ENCODE measurements at regions not wholly inside any gene's neighbourhood (a gene's known extent, or its start where the extent isn't known, plus 50 kb on each side); places are given as distances from the start of the nearest gene placed in this dataset.

DNA sequence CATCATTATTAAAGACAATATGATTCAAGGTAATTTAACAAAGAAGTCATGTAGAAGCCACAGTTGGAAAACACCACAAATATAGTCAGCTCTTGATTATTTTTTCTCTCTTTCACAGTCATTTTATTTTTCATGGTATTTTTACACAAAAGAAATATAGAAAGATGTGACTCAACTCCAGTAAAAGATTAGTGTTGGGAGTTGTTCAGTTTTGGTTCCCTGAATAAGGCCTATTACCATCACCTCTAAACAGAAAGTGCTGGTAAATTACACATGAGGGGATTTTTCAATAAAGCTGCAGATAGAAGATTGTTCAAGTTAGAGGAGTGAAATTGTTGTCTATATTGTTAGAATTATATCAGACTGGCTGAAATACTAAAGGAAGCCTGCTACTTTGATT is 107.0 kb downstream of the DDIT4L start:
- no peak for DNase-seq

GRCh38 chr4:100082852-100083251 is 107.4 kb downstream of the DDIT4L start:
- peak in 2 of 4 experiments; percentile 28 to 36 for DNase-seq

DNA sequence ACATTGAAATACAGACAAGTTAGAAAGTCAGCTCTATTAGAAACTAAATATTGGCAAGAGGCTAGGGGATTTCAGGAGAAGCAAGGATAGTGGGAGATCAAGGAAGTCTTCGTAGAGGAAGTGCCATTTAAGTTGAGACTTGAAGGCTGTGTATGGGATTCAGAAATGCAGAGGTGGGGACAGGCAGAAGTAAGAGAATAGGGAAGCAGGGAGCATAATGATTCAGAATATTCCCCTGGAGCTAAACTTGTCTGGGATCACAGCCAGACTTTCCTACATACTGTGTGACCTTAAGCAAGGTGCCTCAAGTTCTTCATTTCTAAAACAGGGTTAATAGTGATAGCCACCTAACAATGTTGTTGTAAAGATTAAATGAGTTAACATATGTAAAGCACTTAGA is 108.8 kb downstream of the DDIT4L start:
- DNase-seq, result peak in 3 of 4 experiments; percentile 43 to 65 (median 47)

GRCh38 chr4:100079264-100079663 is 111.0 kb downstream of the DDIT4L start:
- no peak for DNase-seq

DNA sequence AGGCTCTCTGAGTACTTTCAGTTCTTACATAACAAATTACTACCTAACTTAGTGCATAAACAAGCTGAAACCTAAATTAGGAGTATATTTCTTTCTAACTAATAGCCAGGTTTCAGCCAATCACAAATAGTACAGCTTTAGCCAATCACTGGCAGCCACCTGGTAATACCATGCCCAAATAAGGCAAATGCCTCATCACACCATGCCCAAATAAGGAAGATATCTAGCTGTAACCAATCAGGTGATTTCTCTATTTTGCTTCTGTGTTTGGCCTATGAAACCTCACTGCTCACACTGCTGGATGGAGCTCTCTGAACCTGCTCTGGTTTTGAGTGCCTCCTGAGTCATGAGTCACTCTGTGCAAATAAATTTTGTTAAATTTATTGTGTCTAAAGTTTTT is 113.5 kb downstream of the DDIT4L start:
- no peak for DNase-seq

- DNase-seq, result no peak
These were observed 114.6 kb downstream of the DDIT4L start for GRCh38 chr4:100075486-100076270.

GRCh38 chr4:100075056-100075455 is 115.2 kb downstream of the DDIT4L start:
- DNase-seq, result no peak

DNA sequence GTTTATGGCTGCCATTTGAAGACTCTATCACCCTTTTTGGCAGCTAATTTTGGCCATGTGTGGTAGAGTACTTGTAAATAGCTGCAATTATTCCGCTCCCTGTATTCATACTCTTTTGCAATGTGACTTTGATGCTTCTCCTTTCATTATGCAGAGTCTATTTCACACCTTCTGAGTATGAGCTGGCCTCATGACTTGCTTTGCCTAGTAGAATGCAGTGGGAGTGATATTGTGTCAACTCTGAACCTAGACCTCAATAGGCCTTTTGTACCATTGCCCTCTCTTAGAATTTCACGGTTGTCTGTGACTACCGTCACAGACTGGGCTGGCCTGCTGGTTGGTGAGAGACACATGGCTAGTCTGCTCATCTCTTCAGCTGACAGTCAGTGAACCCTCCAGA is 118.8 kb downstream of the DDIT4L start:
- no peak for DNase-seq

DNA sequence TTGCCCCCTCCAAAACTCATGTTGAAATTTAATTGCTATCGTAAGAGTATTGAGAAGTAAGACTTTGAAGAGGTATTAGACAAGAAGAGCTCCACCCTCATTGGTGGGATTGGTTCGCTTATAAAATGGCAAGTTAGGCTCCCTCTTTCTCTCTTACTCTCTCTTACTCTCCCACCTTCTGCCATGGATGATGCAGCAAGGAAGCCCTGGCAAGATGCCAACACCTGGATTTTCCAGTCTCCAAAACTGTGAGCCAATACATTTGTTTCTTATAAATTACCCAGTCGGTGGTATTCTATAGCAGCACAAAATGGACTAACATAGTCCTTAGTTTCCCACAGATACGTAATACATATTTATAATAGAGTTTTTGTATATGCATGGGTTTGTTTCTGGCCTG is 119.4 kb downstream of the DDIT4L start:
- DNase-seq, result no peak

- no peak for DNase-seq
These were observed 119.1 kb upstream of the H2AZ1 start for GRCh38 chr4:100069207-100069606.

DNA sequence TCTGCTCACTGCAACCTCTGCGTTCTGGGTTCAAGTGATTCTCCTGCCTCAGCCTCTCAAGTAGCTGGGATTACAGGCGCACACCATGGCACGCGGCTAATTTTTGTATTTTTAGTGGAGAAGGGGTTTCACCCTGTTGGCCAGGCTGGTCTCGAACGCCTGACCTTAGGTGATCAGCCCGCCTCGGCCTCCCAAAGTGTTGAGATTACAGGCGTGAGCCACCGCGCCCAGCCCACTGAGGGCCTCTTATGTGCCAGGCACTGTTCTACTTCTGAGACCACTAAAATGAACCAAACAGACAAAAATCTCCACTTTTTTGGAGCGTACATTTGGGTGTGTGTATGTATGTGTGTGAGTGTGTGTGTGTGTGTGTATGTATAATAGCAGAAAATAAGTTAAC is 117.2 kb upstream of the H2AZ1 start:
- DNase-seq, result no peak

DNA sequence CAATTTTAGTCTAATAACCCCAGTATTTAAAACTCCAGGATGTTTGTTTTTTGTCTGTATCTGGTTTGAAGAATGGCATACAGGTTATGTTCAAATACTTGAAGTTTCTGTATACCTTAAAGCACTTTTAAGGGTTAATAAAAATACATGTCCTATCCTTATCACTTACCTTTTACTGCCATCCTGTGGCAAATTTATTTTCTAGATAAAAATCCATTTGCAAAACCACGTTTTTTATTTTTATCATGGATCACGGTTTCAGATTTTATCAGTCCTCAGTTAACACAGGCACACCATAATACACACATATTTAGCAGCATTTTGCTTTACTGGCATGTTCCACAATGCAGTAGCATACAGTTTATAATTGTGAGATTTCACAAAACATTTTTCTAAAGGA is 113.3 kb upstream of the H2AZ1 start:
- DNase-seq, result no peak

GRCh38 chr4:100062921-100063320 is 112.8 kb upstream of the H2AZ1 start:
- DNase-seq, result no peak

DNA sequence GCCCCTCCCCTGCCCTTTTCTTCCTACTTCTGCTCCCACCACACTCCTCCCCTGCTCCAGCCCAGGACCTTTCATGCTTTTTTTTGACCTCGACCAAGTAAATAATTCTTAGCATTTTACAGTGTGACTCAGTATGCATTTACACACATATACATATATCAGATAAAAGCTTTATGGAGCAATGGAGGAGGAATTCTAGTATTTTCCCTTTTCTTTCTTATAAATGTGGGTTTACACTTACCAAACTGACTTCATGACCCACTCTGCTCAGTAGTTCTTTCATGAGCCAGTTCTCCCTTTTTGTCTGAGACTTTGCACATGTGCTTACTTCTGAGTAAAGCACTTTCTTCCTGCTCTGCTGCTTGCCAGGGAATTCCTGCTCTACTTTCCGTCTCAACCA is 111.8 kb upstream of the H2AZ1 start:
- no peak for DNase-seq

GRCh38 chr4:100060765-100061416 is 110.8 kb upstream of the H2AZ1 start:
- DNase-seq, result no peak

DNA sequence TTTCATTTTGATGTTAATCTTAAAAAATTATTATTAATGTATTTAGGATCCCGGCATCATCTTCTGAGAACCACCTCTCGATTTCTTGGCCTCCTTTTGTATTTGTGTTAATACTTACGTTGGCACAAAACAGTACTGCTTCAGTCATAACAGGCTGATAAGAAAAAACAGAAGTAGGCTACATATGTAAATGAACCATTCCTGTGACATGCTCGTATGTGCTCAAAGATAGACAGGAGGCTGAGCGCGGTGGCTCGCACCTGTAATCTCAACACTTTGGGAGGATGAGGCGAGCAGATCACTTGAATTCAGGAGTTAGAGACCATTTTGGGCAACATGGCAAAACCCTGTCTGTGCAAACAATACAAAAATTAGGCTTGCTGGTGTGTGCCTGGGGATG is 109.4 kb upstream of the H2AZ1 start:
- no peak for DNase-seq

DNA sequence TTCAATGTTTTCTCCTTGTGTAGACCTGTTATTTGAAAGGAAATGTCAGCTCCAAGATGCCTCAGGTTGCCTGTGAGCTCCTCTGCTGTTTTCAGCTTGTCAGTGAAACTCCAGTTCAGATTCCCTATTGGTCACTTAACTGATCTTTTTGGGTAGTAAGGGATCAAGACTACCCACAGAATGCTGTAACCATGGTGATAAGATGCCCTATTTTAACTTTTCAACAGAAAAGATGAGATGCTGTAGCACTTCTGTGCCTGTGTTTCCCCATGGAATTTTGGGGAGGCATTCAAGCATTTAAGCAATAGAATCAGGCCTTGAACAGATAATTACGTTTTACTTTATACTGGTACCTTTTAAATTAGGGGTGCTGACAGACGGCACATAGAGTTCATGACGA is 106.6 kb upstream of the H2AZ1 start:
- no peak for DNase-seq

DNA sequence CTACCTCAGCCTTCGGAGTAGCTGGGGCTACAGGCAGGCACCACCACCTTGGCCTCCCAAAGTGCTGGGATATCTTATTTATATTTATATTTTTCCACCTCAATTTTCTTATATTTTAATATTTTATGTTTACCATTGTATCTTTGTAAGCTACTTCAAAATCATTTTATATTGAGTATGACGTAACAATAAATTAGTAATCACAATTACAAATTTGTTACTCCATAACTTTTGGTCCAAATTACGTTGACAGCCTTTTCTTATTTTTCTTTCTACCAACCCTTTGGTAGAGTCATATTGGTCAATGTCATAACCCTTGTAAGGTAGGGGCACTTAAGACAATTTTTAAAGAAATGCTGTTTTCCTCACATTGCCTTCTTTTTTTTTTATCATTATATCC is 104.0 kb upstream of the H2AZ1 start:
- DNase-seq, result no peak

DNA sequence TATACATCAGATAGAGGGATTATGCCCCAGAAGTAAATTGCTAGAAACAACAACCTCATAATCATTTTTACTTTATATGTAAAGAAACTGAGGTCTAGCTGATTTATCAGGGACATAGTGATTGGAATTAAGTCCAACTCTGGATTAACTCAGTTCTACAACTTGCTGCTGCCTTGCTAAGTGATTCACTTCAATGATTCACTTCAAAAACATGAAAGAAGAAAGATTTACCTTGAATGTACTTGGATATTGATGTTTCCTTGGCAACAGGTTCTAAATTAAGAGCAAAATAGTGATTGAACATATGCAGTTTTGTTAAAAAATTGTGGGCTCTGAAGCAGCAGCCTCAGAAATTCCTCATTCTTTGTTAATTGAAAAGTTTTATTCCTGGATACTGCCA is 99.8 kb upstream of the H2AZ1 start:
- DNase-seq, result no peak

DNA sequence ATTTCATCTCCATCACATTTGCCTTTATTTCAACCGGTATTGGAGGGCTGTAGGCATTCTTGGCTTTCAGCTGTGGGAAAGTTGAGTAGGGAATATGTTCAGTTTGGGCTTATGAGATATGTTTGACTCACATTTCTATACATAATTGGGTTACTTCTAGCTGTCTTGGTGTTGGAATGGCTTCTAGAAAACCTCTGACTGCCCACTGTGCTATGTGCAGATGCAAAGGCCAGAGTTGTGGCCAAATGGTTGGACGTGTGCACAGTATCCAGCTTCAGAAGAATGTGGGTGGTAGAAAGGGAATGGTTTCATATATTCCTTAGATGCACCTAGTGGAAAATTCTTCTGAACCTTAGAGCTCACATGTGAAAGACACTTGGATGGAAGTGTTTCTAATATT is 92.6 kb upstream of the H2AZ1 start:
- DNase-seq, result no peak

DNA sequence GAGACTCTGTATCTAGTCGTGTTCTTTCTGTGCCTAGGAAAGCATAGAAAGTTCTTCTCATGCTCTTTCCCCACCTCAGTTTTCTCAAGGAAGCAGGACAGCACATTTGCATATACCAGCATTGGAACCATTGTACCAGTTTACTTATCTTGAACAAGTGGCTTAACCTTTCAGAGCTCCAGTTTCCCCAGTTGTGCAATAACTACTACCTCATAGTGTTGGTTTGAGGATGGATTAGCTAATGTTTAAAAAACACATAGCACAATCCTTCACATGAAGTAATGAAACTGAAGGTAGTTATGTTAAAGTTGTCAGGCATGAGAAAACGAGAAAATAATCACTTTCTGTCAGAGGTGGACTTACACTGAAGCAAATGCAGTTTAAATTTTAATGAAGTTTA is 92.2 kb upstream of the H2AZ1 start:
- DNase-seq, result no peak

DNA sequence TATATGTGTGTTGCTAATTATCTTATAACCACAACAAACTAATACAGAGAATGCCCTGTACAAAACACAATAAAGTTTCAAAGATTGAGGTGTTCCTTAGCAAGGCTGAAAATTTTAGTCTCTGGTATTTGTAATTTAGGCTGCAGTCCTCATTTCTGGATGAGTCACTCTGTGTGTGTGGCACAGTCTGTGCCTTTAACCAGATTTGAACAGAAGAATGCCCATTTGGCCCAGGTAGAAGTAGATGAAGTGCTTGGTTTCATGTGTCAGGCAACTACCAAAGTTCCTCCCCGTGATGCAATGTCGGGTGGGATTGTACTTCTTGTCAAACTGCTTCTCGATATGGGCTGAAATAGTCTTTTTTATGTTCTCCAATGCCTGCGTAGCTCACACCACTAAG is 91.6 kb upstream of the H2AZ1 start:
- no peak for DNase-seq

- DNase-seq, result no peak
These were observed 84.1 kb upstream of the H2AZ1 start for GRCh38 chr4:100034023-100034664.

DNA sequence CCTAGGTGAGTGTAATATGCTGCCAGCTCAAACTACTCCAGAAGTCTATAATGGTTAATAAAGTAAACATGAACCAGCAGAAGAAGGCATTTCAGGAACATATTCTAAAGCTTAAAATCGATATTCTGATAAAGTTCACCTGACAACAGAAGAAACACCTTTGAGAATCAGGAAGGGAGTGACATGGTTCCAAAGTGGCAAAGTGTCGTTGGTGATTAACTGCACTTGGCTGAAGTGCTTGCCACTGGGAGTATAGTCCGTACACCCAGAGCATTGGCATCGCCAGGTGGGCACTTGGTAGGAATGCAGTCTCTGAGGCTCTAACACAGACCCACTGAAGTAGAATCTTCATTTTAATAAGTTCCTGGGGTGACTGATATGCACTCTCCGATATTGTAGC is 76.0 kb upstream of the H2AZ1 start:
- DNase-seq, result no peak
